ENCODE measurements at regions not wholly inside any gene's neighbourhood (a gene's known extent, or its start where the extent isn't known, plus 50 kb on each side); places are given as distances from the start of the nearest gene placed in this dataset.

DNA sequence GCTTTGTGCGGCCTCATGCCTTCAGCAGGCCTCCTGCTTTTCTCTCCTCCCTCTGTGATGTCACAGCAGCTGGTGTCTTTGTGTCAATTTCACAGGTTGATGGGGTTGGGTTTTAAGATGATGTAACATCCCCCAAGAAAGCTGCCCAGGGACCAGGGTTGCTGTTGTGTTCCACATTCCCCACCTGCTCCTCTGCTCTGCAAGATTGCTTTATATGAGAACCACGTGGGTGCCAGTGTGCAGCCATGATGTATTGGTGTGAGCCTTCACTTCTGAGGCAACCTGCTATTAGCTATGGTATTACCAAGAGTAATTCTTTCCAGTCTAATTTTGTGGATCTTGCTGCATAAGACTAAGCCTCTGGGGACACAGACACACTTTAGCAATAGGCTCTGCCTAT, 213.0 kb upstream of the ADAMTS16 start:
- DNase-seq (ENCODE audit: low read depth, low spot score) = no peak

DNA sequence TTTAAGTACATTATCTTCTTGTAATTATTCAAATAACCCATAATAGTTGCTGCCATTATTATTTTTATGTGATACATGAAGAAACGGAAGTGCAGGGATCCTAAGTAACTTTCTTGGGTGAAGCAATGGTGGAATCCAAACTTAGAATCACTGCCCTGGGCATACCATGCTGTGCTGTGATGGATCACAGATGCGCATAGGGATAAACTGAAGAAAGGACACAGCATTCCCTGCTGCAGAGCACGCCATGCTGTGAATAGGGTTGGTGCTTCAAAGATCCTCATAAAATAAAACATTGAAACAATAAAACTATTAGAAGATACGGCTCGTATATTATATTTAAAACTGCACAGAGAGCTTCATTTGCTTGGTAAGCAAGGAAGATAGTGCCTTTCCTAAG, 211.7 kb upstream of the ADAMTS16 start:
- no peak for DNase-seq (ENCODE audit: low read depth, low spot score)

DNA sequence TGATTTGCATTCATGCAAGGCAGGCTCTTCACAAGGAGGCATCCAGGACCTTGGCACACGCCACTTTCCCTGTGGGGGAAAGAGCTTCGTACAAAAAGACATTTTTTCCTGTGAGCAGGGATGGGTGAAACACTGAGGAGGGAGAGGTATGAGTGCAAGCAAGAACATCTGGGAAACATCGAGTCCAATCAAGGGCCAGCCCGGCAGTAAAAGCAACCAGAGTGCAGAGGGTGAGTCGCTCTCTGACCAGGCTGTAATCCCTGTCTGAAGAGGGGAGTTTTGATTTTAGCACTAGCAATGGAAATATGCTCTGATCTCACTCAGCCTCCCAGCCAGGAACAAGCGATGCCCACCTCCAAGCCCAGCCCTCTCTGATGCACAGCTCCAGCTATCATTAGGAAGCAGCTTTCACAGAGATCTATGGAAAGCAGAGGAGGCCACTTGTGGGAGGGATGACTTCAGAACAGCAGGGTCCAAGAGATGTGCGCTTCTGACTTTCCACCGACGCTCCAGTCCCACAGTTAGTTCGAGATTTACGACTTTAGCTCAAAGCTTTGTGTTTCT, 211.0 kb upstream of the ADAMTS16 start:
- no peak for DNase-seq (ENCODE audit: low read depth, low spot score)

GRCh38 chr5:4939042-4939781, 200.9 kb upstream of the ADAMTS16 start:
- no peak for DNase-seq (ENCODE audit: low read depth, low spot score)

- DNase-seq (ENCODE audit: low read depth, low spot score) = no peak
Observed at GRCh38 chr5:4941161-4941560, 199.0 kb upstream of the ADAMTS16 start.

DNA sequence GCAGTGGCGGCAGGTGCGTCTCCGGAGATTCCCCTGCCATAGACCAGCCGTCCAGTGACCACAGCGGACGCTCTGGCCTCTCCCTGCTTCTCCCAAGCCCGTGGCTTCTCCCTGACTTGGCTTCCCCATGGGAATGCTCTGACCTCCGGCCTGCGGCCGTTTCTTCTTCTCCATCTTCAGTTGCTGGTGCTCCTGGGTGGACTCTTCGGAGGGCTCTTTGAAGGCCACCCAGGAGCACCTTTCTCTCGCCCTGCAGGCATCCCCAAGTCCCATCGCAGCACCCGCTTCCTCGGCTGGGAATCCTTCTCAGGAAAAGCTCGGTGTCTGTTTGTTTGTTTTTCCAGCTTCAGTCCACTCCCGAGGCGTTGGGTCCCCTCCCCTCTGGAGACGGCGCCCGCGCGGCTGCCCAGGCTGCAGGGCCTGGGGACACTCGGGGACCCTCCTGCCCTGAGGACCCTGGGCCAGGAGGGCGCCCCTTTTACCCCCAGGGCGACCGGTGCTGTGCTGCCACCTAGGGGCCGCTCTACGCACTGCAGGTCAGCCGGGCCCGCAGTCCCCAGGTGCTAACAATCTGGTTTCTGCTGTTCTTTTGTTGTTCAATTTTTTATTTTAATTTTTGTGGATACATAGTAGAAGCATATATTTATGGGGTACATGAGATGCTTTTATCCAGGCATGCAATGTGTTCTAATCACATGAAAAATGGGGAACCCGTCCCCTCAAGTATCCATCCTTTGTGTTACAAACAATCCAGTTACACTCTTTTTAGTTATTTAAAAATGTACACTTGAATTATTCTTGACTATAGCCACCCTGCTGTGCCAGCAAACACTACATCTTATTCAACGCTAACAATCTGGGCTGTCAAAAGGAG, 197.9 kb upstream of the ADAMTS16 start:
- DNase-seq (ENCODE audit: low read depth, low spot score) = peak; percentile 35

DNA sequence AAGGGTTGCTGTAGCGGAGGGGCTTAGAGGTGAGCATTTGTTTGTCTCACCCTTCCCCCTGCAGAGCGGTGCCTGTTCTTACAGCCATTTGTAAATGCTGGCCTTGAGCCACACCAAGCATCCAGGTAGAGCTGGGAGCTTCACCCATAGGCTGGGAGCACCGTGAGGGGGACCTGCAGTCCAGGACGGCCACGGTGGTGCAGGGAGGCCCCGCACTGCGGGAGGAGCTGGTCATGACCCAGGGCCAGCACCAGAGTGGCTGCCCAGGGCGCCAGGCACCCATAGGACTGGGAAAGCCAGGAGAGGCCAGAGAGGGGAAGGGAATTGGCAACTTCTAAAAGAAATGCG, 197.3 kb upstream of the ADAMTS16 start:
- no peak for DNase-seq (ENCODE audit: low read depth, low spot score)

DNA sequence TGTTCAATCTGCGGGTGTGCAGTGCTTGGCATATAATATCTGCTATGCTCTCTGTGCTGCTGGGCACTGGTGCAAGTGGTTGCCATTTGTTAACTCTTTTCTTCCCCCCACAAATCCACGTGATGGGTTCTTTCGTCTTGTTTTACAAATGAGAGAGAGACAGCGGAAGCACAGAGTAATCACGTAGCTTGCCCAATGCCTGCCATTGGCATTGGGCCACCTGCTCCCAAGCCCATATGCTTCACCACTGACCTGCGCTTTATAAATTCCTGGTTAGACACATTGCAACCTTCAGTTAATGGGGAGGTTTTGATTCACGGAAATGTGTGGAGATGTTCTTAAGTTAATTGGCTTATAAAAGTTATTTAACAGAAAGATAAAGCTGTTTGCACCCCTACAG, 194.8 kb upstream of the ADAMTS16 start:
- DNase-seq (ENCODE audit: low read depth, low spot score) = no peak

DNA sequence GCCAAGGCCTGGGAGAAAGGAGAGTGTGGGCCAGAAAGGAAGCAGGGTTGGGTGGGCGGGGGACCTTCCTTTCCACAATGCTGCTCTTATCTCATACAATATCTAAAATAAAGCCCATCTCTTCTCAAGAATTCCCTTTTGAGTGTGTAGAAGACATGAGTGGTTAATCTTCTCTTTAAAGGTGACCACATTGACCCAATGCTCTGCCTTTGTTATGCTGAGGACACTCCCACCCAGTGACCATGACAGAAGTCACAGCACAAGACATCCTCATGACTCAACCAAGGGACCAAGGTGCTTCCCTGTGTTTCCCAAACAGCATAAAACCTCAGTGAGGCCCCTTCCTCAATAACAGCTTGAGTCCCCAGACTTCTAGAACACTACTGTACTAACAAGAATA, 193.0 kb upstream of the ADAMTS16 start:
- no peak for DNase-seq (ENCODE audit: low read depth, low spot score)

- DNase-seq (ENCODE audit: low read depth, low spot score) = peak; percentile 34
Observed at GRCh38 chr5:4947893-4948536, 192.1 kb upstream of the ADAMTS16 start.

DNA sequence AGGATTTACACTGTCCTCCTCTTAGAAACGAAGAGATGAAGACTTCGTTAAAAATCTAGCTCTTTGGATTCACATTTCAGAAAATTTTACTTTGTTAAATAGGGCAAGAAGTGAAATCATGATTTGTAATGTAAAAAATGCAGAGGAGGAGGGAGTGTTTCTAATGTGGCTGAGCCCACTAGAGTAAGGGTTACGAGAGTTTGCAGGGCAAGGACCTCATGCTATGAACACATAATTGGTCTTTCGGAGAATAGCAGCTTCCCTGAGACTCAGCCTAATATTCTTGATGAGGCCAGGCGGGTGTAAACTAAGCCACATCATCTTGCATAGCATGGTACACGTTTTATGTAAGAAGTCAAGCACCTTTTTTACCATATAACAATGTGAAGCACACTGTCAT, 191.0 kb upstream of the ADAMTS16 start:
- no peak for DNase-seq (ENCODE audit: low read depth, low spot score)

GRCh38 chr5:4953576-4953975, 186.6 kb upstream of the ADAMTS16 start:
- no peak for DNase-seq (ENCODE audit: low read depth, low spot score)

DNA sequence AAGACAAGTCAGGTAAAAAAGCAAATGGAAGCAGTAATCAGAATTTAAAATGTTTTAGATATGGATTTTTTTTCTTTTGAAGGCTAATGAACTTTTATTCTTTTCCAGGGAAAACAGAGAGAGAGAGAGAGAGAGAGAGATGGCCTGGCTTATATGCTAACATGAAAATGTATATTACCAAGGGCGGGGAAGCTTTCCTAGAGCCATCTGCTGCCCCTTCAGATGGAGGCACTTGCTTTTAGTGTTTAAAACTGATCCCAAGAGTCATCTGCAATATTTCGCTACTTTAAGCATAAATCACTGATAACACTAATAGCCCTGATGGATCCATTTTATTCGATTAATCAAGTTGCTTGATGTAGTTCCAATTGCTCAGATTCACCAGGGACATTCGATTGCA, 186.1 kb upstream of the ADAMTS16 start:
- DNase-seq (ENCODE audit: low read depth, low spot score) = no peak

GRCh38 chr5:4963265-4963664, 176.9 kb upstream of the ADAMTS16 start:
- DNase-seq (ENCODE audit: low read depth, low spot score) = no peak

DNA sequence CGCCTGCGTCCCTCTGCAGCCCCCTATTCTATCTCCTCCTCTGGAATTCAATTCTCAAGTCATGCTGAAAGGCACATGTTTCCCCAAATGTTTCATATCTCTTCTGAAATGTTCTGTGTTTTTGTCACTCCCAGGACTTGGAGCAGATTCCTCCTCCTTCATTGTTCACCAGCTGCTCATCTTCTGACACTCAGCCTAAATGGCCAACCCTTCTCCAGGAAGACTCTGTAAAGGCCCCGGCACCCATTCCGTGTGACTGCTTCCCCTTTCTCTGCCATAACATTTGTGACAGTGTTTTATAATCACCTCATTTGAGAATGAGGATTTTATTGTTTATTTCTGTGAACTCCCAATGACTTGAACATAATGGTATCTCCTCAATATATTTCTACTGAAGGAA, 170.8 kb upstream of the ADAMTS16 start:
- DNase-seq (ENCODE audit: low read depth, low spot score) = no peak

- DNase-seq (ENCODE audit: low read depth, low spot score) = no peak
Observed at GRCh38 chr5:4970171-4970570, 170.0 kb upstream of the ADAMTS16 start.

- DNase-seq (ENCODE audit: low read depth, low spot score) = peak; percentile 82
Observed at GRCh38 chr5:4976902-4977301, 163.2 kb upstream of the ADAMTS16 start.

DNA sequence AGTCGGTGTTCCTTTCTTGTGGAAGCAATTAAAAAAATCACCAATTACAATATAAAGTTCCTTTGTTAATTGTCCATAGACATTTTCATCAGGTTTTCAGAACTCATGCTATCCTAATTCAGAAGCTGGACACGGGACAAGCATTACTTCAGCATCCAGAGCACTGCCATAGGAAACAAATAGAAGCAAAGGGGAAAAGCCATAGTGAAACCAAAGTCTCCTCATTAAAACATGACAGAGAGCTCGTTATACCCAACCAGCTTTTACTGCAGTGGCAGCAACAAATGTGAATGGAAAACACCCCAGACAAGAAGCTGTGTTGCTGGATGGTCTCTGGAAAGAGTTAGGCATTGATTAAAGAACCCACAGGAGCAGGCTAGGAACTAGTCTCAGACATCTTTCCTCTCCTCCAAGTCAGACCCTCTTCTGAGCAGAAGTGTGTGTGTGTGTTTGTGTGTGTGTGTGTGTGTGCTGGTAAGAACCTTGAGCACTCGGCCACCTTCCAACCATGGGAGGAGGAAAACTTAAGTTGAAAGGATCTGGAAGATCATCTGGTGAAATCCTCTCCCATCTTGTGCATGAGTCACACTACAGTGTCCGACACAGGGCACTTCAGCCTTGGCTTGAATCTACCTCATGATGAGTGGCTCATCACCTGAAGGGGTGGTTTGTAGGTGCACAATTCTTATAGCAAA, 162.6 kb upstream of the ADAMTS16 start:
- peak; percentile 80 for DNase-seq (ENCODE audit: low read depth, low spot score)

DNA sequence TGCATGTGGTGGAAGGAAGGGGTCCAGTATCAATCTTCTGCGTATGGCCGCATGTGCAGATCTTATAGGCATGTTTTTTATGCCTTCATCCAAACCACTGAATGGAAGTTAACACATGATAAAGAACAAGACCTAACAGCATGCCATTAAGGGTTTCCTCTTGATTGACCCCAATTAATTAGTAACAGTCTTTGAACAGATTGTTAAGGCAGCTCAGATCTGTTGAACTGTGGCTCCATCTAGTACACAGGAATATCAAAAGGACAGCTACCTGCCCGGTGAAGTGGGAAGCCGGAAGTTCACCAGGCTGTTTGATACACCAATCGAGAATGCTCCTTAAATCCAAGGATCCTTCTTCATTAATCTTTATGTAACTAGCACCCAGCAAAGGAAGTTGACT, 159.9 kb upstream of the ADAMTS16 start:
- no peak for DNase-seq (ENCODE audit: low read depth, low spot score)

- no peak for DNase-seq (ENCODE audit: low read depth, low spot score)
Observed at GRCh38 chr5:4981608-4982007, 158.5 kb upstream of the ADAMTS16 start.

- DNase-seq (ENCODE audit: low read depth, low spot score) = no peak
Observed at GRCh38 chr5:4983701-4984100, 156.4 kb upstream of the ADAMTS16 start.

DNA sequence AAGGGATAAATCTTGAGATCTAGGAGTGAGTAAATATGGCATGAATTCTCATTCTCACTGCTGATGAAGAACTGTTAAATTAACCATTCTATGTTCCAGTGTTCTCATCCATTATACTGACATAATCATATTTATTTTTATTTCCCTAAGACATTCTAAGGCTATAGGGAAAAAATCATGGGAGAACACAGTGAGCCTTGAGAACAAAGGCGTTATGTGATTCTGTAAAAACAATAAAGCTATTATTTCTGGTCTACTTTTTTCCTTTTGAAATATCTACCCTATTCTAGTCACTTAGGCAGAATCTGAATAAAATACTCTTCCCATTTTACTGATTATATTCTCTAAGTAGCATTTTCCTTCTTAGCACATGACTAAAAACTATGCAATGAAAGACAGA, 155.7 kb upstream of the ADAMTS16 start:
- DNase-seq (ENCODE audit: low read depth, low spot score) = no peak
